GM19023 (cell line): ENCODE measurements at regions not wholly inside any gene's neighbourhood (a gene's known extent, or its start where the extent isn't known, plus 50 kb on each side); places are given as distances from the start of the nearest gene placed in this dataset.

Experiments
- ATAC-seq: cut with Tn5 transposase; IDR thresholded peaks from one replicate; pipeline ENCODE4 v1.9.1; 2021; ENCODE audit warnings: mild to moderate bottlenecking, moderate library complexity; ENCODE audit not compliant: unreplicated experiment

DNA sequence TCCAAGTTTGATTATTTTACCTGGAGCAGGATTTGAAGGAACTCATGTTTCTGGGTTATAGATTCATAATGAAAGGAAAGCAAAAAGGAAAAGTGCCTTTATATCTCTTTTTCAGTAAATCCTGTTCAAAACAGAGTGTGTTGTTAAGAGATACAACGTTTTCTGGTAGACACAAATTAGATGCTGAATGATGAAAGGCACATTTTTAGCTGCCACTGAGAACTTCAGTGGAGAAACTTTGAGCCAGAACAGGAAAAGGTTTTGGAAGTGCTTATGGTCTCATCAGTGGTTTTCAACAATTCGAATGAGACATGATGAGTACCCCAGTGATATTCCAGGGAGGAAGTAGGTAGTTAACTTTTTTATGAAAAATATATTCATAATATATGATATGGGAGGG, 338.0 kb upstream of the C1orf87 start:
- no peak for ATAC-seq

DNA sequence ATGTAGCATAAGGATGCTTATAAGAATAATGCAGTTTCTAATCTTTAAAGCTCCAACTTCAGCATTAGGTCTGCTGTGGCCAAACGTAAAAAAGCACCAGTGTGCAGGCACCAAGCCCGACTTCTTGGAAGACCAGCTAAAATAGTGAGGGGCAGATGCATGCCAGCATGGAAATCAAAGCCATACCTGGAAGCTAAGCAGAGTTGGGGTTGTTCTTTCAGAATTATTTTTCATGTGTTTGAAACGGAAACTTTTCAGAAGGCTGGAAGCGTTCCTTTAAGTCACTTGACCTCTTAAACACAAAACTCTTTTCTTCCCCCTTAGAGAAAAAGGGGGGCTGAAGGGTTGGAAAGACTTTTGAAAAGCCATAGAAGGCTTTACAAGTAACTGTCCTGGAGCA, 329.2 kb upstream of the C1orf87 start:
- no peak for ATAC-seq

DNA sequence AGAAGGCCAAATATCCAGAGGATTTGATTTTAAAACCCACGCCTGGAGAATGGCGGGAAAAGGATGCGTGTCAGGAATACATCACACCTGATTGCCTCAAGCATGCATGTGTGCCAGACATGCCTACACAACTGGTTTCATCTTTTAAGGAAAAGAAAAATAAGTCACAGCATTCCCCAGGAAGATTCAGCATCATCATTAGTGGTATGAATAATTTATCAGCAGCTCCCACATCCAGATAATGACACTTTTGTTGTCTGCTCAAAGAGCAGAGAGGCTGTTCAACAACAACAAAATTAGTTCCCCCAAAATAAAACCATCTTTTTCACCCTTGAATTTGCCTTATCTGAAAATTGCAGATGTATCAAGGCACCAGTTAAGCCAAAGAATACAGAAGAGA, 328.6 kb upstream of the C1orf87 start:
- no peak for ATAC-seq

DNA sequence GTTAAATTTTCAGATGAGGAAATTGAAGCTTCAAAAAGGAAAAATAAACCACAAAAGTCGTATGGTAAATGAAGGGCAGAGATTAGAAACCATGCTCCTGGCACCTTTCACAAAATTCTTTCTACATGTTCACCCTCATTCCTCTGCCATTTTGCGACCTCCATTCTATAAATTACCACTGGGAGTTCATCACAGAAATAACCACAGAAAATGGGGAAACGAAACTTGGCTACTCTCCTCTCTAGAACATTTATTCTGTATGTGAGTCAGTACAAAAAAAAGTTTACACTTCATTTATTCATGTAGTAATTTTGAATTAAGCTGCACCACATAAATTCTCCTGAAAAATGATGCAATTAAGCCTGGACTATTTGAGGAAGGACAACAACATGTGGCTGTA, 320.9 kb upstream of the C1orf87 start:
- ATAC-seq, result no peak

DNA sequence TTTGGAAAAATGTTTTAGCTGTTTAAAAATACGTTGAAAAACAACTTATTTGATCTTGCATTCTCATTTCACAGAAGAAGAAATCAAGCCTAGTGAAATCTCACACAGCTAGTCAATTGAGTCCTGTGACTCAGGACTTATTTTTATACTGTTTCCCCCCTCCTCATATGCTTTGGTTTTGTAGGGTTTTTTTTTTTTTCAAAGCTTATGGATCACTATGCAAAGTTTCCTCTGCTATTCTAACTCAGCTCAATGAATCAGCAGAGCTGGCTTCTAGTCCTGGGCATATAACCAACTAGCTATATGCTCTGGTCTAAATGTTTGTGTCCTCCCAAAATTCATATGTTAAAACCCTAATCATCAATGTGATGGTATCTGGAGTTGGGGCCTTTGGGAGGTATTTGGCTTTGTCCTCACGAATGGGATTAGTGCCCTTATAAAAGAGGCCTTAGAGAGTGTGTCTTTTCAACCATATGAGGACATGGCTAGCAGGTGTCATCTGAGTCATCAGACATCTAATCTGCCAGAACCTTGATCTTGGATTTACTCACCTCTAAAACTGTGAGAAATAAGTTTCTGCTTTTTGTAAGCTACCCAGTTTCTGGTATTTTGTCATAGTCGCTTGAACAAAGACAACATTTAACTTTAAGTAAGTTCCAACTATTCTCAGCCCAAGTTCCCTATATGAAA, 317.2 kb upstream of the C1orf87 start:
- peak; percentile 74 for ATAC-seq

GRCh38 chr1:60388092-60388987, 314.8 kb upstream of the C1orf87 start:
- ATAC-seq, result no peak

DNA sequence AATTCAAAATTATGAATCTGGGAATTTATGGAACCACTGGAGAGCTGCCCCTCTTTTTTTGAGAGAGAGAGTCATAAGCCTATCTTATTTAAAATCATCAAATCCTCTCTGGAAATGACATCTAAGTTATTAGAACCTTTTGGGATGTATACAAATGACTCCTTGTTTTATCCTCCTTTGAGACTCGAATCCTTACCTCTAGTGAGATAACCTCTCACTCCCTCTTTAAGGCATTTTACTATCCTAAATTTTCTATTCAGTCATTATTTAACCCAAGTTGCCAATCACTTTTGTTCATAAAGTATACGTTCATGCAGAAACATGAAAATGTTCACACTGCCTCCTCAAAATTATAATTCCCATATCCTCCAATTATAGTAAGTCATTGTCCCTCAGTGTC, 313.6 kb upstream of the C1orf87 start:
- no peak for ATAC-seq

- no peak for ATAC-seq
Measured at GRCh38 chr1:60386249-60386648, 312.7 kb upstream of the C1orf87 start.

GRCh38 chr1:60376196-60376595, 302.6 kb upstream of the C1orf87 start:
- ATAC-seq, result no peak

- ATAC-seq, result no peak
Measured at GRCh38 chr1:60374537-60374936, 301.0 kb upstream of the C1orf87 start.

GRCh38 chr1:60367532-60367931, 294.0 kb upstream of the C1orf87 start:
- ATAC-seq, result no peak

DNA sequence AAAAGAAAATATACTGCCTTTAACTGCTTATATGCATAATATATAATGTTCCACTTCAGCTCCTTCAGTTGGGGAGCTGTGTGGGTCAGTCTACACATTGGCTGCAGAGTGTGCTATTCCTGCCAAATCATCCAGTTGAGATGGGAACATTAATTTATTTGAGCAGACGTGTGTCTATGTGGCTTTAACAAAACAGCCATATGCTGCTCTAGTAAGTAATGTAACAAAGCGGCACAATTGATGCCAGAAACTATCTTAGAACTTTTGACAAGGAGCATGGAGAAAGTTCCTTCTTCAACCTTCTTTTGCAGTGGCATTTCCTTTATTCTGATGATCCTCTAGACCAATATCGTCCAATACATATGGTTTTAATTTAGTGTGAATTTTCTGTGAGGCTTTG, 285.9 kb upstream of the C1orf87 start:
- no peak for ATAC-seq

GRCh38 chr1:60350531-60350930, 277.0 kb upstream of the C1orf87 start:
- ATAC-seq, result no peak

DNA sequence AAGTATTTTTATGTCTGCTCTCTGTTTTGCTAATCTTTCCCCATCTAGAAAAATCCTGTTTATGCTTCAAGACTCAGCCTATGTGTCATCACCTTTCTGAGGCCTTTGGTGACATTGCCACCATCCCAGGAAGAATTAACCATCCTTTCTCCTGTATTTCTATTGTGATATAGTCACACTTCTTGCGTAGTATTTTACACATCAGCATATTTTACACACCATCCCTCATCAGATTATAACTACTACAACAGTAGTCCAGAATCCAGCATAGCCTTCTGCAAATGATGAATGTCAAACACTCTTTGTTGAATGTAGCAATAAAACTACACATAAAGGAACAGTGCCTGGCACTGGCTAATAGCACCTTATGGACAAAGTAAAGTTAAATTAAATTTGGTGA, 275.3 kb upstream of the C1orf87 start:
- ATAC-seq, result no peak

GRCh38 chr1:60345621-60346020, 272.1 kb upstream of the C1orf87 start:
- no peak for ATAC-seq

- ATAC-seq, result no peak
Measured at GRCh38 chr1:60345049-60345448, 271.5 kb upstream of the C1orf87 start.

GRCh38 chr1:60343736-60344135, 270.2 kb upstream of the C1orf87 start:
- no peak for ATAC-seq

DNA sequence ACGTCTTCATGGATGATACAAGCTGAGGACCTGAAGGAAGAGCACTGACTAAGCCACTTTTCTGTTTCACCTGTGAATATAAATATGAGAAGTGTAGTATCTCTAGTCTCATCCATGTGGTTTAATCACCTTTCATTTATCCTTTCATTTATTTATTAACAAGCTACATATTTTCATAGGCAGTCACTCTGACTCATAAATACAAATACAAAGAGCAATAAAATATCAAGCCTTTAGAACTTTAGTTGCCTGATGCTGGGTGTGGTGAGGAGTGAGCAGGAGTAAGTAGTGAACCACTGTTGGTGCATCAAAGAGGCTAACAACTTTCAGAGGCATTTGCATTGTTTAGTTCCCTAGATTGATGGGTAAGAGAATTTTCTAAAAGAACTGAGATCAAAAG, 269.0 kb upstream of the C1orf87 start:
- no peak for ATAC-seq

DNA sequence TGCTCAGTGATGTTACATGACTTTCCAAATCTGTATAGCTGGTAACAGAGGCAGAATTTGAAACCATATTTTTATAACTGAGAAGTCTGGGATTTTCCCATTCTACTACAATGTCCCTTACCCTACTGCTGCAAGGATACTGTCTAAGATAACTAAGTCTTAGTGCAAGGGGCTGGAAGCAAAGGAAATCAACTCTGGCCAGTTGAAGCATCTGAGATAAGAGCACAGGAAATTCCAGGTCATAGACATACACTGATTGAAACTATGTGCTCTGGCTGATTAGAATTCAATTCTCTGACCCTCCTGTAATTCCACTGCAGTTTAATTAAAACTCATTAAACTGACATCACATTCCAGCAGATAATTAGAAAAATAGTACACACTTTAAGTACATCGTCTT, 267.7 kb upstream of the C1orf87 start:
- ATAC-seq, result no peak

DNA sequence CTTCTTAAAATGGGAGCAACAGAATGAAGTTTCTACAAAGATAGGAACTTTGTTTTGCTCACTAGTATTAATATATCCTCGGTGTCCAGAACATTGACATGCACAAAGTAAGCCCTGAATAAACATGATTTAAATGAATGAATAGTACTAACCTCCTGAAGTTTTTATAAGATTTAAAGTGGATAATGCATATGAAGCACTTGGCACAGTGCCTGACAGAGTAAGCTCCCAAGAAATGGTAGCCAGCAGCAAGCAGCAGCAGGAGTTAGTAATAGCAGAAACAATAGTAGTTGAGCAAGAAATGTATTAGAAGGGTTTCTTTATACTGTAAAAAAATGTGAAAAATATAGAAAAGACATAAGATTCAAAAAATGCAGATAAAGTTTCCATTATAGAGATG, 258.1 kb upstream of the C1orf87 start:
- ATAC-seq, result no peak

DNA sequence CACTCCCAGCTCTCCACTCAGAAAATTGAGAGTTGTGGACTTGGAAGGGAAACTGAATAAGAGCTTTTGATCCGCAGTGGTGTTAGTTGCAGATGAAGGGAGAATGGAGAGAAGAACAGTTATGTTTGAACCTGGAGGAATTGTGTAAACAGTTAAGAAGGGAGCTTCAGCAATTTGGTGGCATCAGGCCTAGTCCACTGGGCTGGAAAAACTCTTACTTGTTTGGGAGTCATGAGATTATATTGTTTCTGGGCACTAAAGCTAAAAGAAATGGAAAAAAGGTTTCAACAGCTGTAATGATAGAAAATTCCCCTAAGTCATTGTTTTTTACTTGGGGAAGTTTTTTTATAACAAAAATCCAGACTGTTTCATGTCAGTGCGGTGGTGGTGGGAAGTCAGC, 256.1 kb upstream of the C1orf87 start:
- no peak for ATAC-seq

- ATAC-seq, result no peak
Measured at GRCh38 chr1:60311838-60312237, 238.3 kb upstream of the C1orf87 start.
